GM19395 (cell line): ENCODE measurements at regions not wholly inside any gene's neighbourhood (a gene's known extent, or its start where the extent isn't known, plus 50 kb on each side); places are given as distances from the start of the nearest gene placed in this dataset.

Source experiments
- ATAC-seq: cut with Tn5 transposase; IDR thresholded peaks from one replicate; pipeline ENCODE4 v1.9.1; 2021; ENCODE audit warnings: mild to moderate bottlenecking, moderate library complexity; ENCODE audit not compliant: unreplicated experiment

DNA sequence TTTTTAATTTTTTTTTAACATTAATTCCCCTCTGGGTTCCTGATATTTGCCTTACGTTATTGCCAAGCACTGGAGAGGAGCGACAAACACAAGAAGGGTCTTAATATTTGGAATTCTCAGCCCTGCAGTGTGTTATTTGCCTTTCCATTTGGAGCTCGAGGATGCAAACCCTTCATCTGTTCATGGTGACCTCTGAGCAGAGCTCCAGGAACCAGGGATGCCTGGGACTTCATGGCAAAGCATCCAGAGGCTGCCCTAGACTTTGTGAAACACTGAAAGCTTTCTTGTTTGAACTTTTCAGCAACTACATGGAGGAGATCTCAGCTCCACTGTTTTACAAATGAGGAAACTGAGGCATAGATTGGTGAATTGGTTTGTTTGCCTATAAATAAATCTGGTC, 254.2 kb downstream of the CBLN1 start:
- no peak for ATAC-seq

- ATAC-seq = no peak
These were observed 255.0 kb downstream of the CBLN1 start for GRCh38 chr16:49026566-49027181.

DNA sequence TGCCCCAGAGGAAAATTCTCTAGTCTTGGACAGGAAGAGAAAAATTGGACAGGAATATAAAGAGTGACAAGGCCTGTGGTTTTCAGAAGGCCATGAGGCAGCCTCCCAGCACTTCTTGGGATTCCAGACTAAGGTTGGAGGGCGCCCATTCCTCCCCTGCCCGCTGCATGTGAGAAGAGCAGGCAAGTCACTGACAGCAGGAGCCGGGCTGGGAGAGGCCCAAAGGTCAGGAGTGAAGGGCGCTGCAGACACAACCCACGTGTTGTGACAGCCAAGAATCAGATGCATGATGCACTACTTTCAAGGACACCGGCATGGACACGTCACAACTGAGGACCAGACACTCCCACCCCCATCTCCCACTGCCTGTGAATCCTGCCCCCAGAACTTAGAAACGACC, 256.7 kb downstream of the CBLN1 start:
- no peak for ATAC-seq

DNA sequence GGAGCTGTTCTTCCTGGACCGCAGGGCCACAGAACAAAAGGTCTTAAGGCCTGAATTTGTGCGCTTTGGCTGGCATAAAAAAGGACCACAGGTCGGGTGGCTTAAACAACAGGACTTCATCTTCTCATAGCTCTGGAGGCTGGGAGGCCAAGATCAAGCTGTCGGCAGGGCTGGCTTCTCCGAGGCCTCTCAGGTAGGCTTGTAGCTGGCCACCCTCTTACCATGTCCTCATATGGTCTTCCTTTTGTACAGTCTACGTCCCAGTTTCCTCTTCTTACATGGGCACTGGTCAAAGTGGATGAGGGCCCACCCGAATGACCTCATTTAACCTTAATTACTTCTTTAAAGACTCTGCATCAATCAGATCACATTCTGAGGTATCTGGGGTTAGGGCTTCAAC, 257.6 kb downstream of the CBLN1 start:
- no peak for ATAC-seq

DNA sequence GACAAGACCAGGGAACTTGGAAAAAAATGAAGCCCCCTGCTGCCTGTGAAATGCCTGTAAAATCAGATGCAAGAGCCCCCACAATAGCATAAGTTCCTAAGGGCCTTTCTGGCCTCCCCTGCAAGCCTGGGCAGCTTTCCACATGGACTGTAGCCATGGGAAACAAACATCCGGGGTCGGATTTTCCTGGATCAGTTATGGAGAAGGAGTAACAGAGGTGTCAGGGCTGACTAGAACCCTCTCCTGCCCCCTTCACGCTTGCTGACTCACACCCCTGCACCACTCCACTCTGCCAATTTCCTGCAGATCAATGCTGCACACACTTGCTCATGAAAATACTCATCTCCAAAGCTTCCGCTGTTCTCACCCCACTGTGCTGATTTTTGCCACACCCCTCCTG, 258.6 kb downstream of the CBLN1 start:
- no peak for ATAC-seq

GRCh38 chr16:49022351-49022963, 259.2 kb downstream of the CBLN1 start:
- ATAC-seq = no peak

- ATAC-seq = no peak
These were observed 260.5 kb downstream of the CBLN1 start for GRCh38 chr16:49021136-49021535.

DNA sequence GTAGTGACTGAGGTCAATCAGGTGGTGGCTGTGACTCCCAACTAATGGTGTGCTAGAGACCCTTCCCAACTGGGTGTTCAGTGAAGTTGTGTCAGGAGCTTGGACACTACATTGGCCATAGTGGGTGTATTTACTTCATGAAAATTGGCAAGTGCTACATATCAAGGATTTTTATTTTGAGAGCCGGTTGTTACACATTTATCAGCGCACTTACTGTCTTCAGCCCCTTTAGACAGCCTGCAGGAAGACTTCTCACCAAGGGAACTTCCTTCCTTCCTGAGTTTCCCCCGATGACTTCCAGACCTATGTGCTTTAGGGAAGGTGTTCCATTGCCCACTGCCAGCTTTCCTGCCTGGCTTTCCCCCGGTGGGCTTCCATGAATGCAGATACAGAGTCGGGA, 261.2 kb downstream of the CBLN1 start:
- ATAC-seq = no peak

DNA sequence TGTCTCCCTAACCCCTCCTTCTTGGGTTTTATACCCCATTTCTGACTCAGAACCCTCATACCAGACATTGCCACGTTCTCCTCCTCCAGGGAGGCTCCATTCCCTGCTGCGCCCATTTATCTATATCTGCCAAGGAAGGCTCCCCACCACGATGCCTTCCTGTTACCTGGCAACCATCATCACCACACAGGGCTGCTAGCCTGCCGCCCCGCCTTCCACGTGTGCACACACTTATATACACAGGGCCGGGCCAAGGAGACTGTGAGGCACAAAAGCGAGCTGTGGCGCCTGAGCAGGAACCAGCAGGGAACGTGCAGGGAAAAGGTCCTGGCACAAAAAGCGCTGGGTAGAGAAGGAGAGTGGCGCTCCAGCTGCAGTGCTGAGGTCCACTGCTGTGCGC, 261.8 kb downstream of the CBLN1 start:
- no peak for ATAC-seq

DNA sequence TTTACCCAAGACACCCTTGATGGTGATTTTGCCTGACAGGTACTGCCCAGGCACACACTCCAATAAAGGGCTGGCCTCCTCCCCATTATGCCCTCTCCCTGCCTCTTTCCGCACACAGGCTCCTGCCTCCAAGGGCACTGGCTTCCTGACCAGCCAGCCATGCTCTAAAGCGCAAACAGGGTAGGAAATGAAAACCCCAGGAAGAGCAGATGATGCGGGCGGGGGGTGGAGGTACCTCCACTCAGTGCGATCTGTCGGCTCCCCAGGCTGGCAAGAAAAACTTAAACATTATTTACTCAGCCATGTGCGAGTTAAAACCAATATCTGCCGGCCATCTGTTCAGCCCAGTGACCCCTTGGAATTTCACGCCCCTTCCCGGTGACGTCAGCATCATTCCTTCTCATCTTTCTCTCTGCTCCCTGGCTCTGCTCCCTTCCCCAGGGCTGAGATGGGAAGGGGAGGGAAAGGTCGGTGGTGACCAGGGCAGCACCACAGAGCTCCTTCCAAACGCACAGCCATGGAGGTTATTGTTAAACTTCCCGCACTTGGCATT, 262.5 kb downstream of the CBLN1 start:
- no peak for ATAC-seq

DNA sequence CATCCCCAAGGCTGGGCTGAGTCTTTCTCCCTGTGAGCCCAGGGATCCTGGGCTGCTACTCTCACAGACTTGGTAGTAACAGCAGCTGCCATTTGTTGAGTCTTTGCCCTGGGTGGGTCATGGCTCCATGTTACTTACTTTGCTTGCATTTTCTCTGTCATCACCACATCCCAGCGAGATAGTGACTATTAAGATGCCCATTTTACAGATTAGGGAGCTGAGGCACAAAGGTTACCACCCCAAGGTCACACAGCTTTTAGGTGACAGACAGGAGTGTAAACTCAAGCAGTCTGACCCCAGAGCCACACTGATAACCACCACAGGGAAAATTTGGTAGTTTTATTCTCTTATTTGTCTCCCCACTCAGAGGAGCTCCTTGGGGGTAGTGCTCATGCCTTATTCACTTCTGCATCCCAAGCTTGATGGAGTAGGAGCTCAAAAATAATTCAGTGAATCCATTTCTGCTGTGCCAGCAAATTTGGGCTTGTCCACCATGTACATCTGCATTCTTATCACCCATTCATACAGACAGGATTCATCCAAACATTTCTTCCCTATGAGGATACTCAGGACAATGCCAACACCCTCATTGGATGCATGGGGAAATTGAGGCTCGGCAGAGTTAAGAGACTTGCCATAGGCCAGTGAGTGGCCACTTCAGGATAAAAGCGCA, 263.2 kb downstream of the CBLN1 start:
- no peak for ATAC-seq

- no peak for ATAC-seq
These were observed 264.1 kb downstream of the CBLN1 start for GRCh38 chr16:49017501-49017900.

DNA sequence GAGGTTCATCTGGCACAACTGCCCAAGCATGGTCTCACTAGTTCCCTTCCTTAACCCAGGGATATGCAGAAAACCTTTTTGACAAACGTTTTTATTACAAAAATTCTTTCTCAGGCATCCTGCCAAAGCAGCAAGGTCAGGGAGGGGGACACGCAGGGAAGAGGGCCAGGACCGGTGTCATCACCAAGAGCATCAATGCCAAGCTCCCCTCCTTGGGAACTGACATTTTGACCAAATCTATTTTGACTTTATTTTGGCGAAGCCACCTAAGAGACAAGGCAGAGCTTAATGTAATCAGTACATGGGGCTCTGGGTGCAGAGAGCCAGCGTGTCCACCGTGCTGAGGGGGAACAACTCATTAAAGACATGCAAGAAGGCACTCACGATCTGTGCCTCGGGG, 265.2 kb downstream of the CBLN1 start:
- ATAC-seq = no peak

- no peak for ATAC-seq
These were observed 266.4 kb downstream of the CBLN1 start for GRCh38 chr16:49015225-49015592.

DNA sequence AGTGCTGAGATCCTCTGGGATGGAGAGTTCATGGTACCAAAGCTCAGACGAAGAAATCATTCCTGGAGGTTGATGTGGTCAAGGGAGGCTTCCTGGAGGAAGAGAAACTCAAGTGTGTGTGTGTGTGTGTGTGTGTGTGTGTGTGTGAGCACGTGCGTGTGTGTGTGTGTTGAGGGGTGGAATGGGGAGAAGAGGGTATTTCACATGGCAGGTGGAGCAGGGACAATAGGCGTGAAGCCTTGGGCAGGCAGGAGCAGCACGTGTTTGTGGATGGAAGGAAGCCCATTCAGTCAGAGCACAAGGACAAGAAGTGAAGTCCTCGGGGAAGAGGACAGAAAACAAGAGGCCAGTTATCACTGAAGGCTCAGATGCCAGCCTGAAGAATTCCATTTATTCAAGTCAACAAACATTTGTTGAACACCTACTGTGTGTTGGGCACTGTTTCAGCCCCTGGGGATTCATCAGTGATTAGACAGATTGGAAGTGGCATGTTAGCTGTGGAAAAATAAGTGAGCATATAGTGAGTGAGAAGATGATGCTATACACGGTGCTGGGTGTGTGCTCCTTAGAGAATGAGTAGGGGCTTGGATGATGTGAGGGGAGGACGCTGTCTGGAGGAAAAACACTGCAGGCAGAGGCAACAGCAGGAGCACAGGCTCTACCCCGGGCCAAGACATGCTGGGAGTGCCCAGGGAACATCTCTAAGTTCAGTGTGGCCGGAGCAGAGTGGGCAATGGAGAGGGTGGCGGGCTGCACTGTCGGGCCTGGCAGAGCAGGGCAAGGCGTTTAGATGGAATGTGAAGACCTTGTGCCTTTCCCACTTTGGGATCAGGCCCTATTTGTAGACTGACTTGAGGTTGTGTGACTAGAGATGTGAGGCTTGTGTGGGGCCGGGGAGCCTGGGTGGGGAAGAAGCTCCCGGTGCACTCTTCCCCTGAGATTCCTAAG, 267.1 kb downstream of the CBLN1 start:
- ATAC-seq = no peak

DNA sequence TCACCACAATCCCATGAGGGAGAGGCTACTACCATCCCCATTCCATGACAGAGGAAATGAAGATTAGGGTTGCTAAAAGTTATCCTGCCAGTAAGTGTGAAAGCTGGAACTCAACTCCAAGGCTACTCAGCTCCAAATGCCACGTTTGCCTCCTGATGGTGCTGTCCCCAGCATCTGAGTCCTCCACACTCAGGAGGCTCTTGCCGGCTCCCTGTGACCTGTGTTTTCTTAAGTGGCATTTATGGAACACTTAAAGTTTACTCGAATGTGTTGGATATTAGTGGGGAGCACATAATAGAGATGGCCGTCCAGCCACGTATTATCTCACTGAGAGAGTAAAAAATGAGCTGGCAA, 267.9 kb downstream of the CBLN1 start:
- no peak for ATAC-seq

DNA sequence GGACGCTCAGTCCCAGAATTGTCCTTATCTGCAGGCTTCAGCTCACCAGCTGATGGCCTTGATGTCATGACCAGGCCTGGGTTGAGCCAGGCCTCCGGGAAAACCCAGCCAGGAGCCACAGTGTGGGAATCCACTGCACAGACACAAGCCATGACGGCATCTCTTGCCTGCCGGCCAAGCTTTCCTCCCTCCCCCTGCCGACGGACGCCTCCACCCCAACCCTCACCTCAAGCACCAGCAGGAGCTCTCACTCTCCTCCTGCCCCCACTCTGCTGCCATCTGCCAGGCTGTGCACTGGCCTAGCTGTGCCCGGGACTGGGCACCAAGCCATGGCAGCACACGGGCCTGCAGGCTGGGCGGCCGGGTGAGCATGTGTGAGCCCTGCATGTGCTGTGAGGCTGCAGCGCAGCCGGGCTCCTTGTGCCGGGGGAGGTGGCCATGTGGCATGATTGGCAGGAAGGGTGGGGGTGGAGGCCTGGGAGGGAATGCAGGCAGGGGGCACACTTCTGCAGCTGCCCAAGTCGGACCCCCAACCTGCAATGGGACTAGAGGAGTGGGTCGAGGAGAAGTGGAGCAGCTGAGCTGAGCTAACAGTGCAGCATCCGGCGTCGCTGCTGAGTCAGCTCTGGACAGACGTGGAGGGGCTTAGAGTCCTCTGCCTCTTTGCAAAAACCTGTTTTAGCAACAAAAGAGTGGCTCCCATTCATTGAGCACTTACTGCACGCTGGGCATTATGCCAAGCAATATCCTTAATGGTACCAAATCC, 268.5 kb downstream of the CBLN1 start:
- no peak for ATAC-seq

DNA sequence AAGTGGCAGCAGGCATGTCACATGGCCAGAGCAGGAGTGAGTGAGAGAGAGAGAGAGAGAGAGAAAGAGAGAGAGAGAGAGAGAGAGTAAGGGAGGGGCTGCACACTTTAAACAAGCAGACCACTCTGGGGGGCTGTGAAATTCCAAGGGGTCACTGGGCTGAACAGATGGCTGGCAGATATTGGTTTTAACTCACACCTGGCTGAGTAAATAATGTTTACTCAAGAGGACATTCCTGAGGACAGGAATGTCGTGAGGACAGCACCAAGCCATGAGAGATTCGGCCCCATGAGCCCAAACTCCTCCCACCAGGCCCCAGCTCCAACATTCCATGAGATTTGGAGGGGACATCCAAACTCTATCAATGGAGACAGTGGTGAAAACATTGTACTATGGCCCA, 269.7 kb downstream of the CBLN1 start:
- no peak for ATAC-seq

DNA sequence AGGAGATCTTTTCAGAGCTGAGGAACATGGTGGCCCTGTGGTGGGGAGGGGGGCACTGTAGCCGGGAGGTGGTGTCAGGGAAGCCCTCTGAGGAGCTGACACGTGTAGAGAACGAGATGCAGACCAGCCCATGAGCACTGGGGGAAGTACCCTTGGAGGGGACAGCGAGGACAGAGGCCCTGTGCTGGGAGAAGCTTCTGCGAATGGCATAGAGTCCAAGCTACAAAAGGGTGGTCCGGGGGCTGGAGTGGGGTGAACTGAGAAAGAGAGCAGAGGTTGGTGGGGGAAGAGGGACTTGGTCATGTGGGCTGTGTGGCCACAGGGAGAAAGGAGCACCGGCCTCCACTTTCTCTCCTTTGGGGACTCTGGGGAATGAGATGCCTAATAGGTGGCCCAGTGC, 270.8 kb downstream of the CBLN1 start:
- no peak for ATAC-seq

DNA sequence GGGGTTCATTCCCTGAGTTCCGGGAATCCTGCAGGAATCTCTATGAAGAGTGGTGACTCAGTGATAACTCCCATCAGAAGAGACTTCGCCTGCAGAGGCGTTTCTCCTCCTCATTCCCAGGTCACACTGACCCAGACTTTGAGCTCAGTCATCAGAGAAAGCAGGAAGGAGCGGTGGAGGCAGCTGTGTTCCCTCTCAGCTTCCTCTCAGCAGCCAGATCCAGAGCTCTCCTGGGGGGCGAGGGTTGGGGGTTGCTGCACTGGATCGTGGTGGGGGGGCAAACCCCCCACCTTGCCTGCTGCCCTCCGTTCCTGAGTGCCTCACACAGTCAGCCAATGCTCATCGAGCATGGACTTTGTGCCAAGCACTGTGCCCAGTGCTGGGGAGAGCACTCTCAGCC, 271.2 kb downstream of the CBLN1 start:
- ATAC-seq = no peak

DNA sequence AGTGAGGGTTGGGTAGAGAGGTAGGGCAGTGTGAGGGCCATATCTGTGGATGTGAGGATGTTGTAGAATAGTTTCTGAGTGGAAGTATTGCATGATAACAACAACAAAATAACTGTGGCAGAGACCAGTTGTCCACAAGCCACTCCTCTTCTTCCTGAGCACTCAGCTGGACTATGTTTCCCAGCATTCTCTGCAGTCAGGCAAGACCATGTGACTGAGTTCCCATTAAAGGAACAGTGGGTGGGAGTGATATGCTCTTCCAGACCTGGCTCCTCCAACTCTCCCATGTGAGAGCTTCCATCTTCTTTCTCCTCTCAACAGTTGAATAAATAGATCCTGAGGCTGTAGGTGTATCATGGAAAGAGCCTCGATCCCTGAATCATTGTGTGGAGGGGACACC, 272.4 kb downstream of the CBLN1 start:
- no peak for ATAC-seq
